H1 (cell line): ENCODE measurements at regions not wholly inside any gene's neighbourhood (a gene's known extent, or its start where the extent isn't known, plus 50 kb on each side); places are given as distances from the start of the nearest gene placed in this dataset.

ENCODE experiments used
- ATF2 ChIP-seq: IDR thresholded peaks from 2 replicates; pipeline ENCODE4 v1.6.1; 2012; ENCODE audit warnings: low read length, inconsistent platforms
- CHD7 ChIP-seq: fragments of 300-600 bp; sonication (generic); IDR thresholded peaks from 2 replicates; pipeline ENCODE4 v1.7.1; 2012; ENCODE audit warnings: low read length, moderate library complexity, mild to moderate bottlenecking, inconsistent platforms; ENCODE audit not compliant: insufficient replicate concordance
- CREB1 ChIP-seq: IDR thresholded peaks from 2 replicates; pipeline ENCODE4 v1.6.1; 2012; ENCODE audit warnings: inconsistent platforms
- JUN ChIP-seq: IDR thresholded peaks from 2 replicates; pipeline ENCODE4 v1.6.1; 2011; ENCODE audit warnings: low read depth, mild to moderate bottlenecking, improper control_type of control experiment, low read length
- JUND ChIP-seq: IDR thresholded peaks from 2 replicates; pipeline ENCODE4 v1.6.1; 2011; ENCODE audit warnings: mild to moderate bottlenecking, improper control_type of control experiment, low read length
- RBBP5 ChIP-seq: IDR thresholded peaks from 2 replicates; pipeline ENCODE4 v1.7.1; 2012; ENCODE audit warnings: low read depth, mild to moderate bottlenecking, inconsistent platforms, low read length, moderate library complexity, borderline replicate concordance
- SP4 ChIP-seq: IDR thresholded peaks from 2 replicates; pipeline ENCODE4 v1.6.1; 2012; ENCODE audit warnings: low read length, inconsistent platforms
- ZNF274 ChIP-seq: IDR thresholded peaks from 2 replicates; pipeline ENCODE4 v1.7.0; 2012; ENCODE audit warnings: low read length, borderline replicate concordance; ENCODE audit errors: extremely low read depth

- TF ChIP-seq ATF2 (no peak), ZNF274 (no peak), JUN (no peak), CREB1 (no peak), JUND (no peak), CHD7 (no peak), RBBP5 (no peak), SP4 (no peak)
- TF ChIP-seq, all 59 proteins: peak for 0
Observed at GRCh38 chr10:131425752-131426533, 114.4 kb upstream of the TCERG1L start (continued).
